HG03521 (cell line): ENCODE measurements at regions not wholly inside any gene's neighbourhood (a gene's known extent, or its start where the extent isn't known, plus 50 kb on each side); places are given as distances from the start of the nearest gene placed in this dataset.

Source experiments
- ATAC-seq: cut with Tn5 transposase; IDR thresholded peaks from one replicate; pipeline ENCODE4 v1.9.1; 2021; ENCODE audit warnings: mild to moderate bottlenecking, moderate library complexity; ENCODE audit not compliant: unreplicated experiment

GRCh38 chr4:136709897-136710296 lies 822.4 kb downstream of the PCDH18 start:
- ATAC-seq, result no peak

DNA sequence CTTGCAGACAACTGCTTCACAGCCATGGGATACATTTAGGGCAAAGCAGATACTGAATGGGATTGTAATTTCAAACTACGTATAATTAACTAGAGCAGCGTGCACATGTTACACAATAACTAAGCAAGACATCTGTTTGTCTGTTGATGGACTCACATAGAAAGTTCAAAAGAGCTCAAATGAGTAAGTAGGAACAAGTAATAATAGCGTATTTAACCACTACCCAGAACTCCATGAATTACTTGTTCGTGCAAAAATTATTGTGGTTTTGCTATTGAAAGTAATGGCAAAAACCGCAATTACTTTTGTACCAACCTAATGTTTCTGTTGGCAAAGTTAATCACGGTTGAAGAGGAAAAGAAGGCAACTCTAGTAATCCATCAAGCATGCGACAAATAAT lies 825.4 kb downstream of the PCDH18 start:
- ATAC-seq, result no peak

DNA sequence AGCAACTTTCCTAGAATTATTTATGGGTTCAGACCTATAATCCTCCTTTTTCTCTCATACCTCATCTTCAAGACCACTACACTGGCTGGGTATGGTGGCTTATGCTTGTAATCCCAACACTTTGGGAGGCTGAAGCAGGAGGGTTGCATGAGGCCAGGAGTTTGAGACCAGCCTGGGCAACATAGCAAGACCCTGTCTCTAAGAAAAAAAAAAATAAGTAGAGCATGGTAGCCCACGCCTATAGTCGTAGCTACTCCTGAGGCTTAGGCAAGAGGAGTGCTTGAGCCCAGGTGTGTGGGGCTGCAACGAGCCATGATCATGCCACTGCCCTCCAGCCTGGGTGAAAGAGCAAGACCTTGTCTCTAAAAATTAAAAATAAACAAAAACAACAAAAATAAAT lies 832.4 kb downstream of the PCDH18 start:
- ATAC-seq, result no peak

DNA sequence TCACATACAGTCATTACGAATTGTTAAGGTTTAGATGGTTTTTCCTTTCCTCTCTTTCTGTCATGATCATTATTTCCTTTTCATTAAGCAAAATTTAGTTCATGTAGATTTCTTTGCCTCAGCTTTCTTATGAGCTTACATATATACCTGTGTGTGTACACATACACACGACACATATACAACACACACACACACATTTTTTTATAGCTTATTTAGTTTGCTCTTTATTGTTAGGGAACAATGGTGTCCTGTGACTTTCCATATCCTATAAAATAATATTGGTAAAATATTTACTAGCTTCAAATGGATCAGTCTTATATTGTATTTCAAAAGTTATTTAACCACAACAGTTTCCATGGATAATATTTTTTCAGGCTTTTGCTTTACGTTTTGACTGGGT lies 840.7 kb downstream of the PCDH18 start:
- no peak for ATAC-seq

- no peak for ATAC-seq
Measured at GRCh38 chr4:136690360-136690759, 841.9 kb downstream of the PCDH18 start.

DNA sequence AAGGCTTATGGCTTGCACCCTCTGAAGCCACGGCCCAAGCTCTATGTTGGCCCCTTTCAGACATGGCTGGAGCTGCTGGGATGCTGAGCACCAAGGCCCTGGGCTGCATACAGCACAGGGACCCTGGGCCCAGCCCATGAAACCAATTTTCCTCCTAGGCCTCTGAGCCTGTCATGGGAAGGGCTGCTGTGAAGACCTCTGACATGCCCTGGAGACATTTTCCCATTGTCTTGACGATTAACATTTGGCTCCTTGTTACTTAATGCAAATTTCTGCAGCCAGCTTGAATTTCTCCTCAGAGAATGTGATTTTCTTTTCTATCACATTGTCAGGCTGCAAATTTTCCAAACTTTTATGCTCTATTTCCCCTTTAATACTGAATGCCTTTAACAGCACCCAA lies 844.7 kb downstream of the PCDH18 start:
- no peak for ATAC-seq

DNA sequence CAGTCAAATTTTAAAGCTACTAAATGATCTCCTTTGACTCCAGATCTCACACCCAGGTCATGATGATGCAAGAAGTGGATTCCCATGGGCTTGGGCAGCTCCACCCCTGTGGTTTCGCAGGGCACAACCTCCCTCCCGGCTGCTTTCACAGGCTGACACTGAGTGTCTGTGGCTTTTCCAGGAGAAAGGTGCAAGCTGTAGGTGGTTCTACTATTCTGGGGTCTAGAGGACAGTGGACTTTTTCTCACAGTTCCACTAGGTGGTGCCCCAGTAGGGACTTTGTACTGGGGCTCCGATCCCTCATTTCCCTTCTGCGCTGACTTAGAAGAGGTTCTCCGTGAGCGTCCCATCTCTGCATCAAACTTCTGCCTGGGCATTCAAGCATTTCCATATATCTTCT lies 845.2 kb downstream of the PCDH18 start:
- no peak for ATAC-seq

GRCh38 chr4:136680761-136681160 lies 851.5 kb downstream of the PCDH18 start:
- ATAC-seq, result no peak

- ATAC-seq, result no peak
Measured at GRCh38 chr4:136680271-136680670, 852.0 kb downstream of the PCDH18 start.

GRCh38 chr4:136670265-136670664 lies 862.0 kb downstream of the PCDH18 start:
- ATAC-seq, result no peak

- no peak for ATAC-seq
Measured at GRCh38 chr4:136664988-136665387, 867.3 kb downstream of the PCDH18 start.

DNA sequence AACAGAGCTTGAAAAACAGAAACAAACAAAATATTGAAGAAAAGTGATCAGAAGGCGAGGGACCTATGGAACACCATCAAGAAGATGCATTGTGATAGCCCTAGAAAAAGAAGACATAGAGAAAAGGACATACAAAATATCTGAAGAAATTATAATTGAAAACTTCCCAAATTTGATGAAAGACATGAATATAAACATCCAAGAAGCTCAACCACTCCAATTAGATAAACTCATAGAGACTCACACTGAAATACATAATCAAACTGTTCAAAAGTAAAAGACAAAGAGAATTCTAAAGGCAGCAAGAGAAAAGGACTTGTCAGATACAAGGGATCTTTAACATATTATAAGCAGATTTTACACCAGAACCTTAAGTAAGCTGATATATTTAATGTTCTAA lies 869.8 kb downstream of the PCDH18 start:
- no peak for ATAC-seq

DNA sequence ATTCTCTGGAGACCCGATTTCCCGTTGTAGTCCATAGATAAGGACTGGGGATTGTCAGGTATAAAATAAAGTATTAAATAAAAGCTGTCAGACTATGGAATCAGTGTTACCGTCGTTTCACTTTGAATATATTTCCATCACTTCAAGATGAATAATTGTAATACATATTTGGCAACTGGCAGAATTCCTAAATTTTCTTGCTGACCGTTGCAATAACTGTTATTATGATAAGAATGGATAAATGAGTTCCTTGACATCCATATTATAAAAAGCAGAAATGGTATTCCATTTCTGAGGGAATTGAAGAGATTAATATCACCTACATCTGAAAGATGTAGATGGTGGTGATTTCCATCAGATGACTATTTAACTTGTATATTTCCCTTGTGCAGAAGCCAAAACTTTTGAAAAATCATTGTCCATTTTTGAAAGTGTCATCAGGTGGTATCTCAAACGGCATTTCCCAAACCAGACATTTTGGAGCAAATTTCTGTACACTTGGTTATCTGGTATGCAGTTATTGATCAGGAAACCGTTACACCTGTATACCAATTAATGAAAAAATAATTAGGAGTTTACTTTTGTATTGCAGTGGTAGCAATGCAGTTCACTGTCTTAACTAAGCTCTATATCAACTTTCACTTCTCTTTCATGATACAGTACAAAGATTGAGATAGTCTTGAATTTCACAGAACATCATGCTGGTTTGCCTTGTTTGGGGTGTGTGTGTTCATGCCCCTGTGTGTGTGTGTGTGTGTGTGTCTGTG lies 878.5 kb downstream of the PCDH18 start:
- no peak for ATAC-seq

- no peak for ATAC-seq
Measured at GRCh38 chr4:136651932-136652331, 880.4 kb downstream of the PCDH18 start.

DNA sequence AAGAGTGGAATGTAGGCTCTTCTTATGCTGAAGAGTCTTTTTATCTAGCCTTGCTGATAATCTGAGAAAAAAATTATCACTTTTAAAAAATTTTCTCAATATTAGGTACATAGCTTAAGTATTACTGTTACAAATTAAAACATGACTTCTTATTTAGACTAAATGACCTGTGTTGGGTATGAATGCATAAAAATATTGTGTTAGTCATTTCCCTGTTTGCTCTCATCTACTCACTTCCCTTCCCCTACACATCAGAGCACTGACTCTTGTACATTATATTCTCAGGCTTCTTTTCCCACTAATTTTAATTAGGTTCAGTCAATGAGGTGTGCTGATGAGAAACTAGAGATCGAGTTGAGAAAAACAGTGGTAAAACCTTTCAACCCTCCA lies 881.0 kb downstream of the PCDH18 start:
- no peak for ATAC-seq

DNA sequence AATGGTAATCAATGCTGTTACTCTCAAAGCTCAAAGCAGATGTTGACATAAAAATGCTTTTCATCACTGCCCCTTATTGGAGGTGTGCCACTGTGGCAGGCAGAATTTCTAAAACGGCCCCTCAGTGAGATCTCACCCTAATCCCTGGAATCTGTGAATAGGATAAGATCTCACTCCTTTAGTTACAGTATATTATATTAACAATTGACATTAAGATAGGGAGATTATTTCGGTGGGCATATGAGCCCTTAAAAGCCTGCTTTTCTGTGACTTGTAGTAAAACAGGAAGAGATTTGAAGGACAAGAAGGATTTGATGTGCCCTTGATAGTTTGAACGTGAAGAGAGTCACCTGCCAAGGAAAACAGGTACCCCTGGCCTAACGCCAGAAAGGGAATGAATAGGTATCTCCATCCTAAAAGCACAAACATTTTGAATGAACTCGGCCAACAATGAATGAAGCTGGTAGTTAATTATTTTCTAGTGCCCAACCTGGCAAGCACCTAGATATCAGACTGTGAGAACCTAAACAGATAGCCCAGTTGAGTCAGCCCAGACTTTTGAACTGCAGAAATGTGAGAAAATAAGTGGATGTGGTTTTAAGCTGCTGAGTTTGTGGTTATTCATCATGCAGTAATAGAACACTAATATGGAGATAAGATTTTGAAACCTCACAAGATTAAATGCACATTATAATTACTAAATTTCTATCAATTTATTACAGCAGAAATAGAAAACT lies 881.6 kb downstream of the PCDH18 start:
- ATAC-seq, result no peak

GRCh38 chr4:136644279-136644678 lies 888.0 kb downstream of the PCDH18 start:
- ATAC-seq, result no peak

DNA sequence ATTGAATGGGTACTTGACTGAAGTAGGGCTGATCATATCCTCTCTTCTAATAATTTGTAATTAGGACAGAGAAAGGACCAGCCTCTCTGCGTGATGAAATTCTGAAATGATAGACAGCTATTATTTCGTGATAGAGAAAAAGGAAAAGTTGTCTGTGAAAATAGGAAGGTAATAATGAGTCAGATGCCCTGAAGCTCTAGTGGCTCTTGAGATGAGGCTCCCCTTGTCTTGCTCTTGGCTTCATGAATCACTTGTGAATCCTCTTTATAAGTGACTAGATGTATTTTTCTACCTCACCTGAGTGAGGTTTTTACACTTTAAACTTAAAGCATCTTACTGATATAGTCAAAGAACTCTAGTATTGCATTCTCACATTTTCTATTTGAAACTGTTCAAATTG lies 888.9 kb downstream of the PCDH18 start:
- ATAC-seq, result no peak

- no peak for ATAC-seq
Measured at GRCh38 chr4:136637071-136637777, 895.1 kb downstream of the PCDH18 start.

- no peak for ATAC-seq
Measured at GRCh38 chr4:136636155-136636554, 896.1 kb downstream of the PCDH18 start.

DNA sequence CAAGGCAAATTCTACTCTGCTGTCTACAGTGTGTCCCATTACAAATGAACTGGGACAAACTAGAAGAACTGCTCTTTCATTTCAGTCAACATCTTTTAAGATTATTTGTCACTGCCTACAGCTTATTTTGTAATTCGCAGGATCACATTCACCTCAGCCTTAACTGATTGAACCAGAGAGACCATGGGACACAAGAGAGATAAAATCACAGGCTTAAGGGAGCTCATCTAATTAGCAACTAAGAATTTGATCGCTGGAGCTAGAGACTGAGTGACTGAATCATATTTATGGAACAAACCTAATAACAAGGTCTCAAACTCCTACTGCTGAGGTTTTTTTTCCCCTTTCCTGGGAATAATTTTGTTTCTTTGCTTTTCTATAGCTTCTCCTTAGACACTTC lies 898.2 kb downstream of the PCDH18 start:
- ATAC-seq, result no peak

DNA sequence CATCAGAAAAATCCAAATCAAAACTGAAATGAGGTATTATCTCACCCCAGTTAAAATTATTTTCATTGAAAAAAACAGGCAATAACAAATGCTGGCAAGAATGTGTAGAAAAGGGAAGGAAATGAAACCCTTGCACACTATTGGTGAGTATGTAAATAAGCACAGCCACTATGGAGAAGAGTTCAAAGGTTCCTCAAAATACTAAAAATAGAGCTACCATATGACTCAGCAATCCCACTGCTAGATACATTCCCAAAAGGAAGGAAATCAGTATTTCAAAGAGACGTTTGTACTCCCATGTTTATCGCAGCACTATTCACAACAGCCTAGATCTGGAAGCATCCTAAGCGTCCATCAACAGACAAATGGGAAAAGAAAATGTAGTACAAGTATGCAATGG lies 932.4 kb downstream of the PCDH18 start:
- ATAC-seq, result no peak
